Panc1 (cell line): ENCODE measurements at regions not wholly inside any gene's neighbourhood (a gene's known extent, or its start where the extent isn't known, plus 50 kb on each side); places are given as distances from the start of the nearest gene placed in this dataset.

Source experiments
- ATAC-seq: fragments of 200-7000 bp; cut with Tn5 transposase; 2 replicates; pipeline ENCODE4 v1.9.1; 2020; ENCODE audit warnings: mild to moderate bottlenecking, moderate library complexity
- BruUV-seq: library from RNA; stranded (reverse); fragments of 400-500 nt; replicated peaks from 2 replicates; lab custom pipeline; 2021; lab: Mats Ljungman, UMichigan
- CTCF ChIA-PET: fragments of 300-600 bp; sonication (Branson Sonifier 250); formaldehyde crosslinking; loops from one replicate; lab custom pipeline; 2022; ENCODE audit warnings: antibody characterized with exemption; lab: Charles Lee
- POLR2A ChIA-PET: fragments of 300-600 bp; sonication (Branson Sonifier 250); formaldehyde crosslinking; loops from one replicate; lab custom pipeline; 2022; ENCODE audit warnings: antibody characterized with exemption; lab: Charles Lee
- DNase-seq: peaks from one replicate; pipeline ENCODE4 v3.0.0-alpha.2; 2010; ENCODE audit warnings: low read depth, low spot score
- H3K27ac ChIP-seq: 2 replicates; pipeline ENCODE4 v1.5.1; 2011; ENCODE audit warnings: mild to moderate bottlenecking, low read length, inconsistent platforms
- H3K27me3 ChIP-seq: fragments of 200-500 bp; sonication (Bioruptor generic); 2 replicates; pipeline ENCODE4 v1.6.0; 2014; ENCODE audit warnings: low read length, inconsistent platforms; ENCODE audit not compliant: control insufficient read depth, insufficient read depth
- H3K36me3 ChIP-seq: fragments of 200-500 bp; sonication (Bioruptor generic); 2 replicates; pipeline ENCODE4 v1.5.1; 2014; ENCODE audit warnings: inconsistent platforms, mild to moderate bottlenecking, low read length, moderate library complexity; ENCODE audit not compliant: control insufficient read depth, insufficient read depth
- H3K4me1 ChIP-seq: 2 replicates; pipeline ENCODE4 v1.5.1; 2011; ENCODE audit warnings: inconsistent platforms, mild to moderate bottlenecking, low read length, moderate library complexity; ENCODE audit not compliant: control insufficient read depth, insufficient read depth
- H3K4me3 ChIP-seq, 2 experiments: 2 replicates each; pipeline ENCODE4 v1.5.1; 2011 to 2012; ENCODE audit warnings: low read depth in 2 of 2, low read length in 2 of 2, mild to moderate bottlenecking in 2 of 2, inconsistent platforms in 1 of 2, moderate library complexity in 1 of 2
- H3K9me3 ChIP-seq: fragments of 200-500 bp; sonication (Bioruptor generic); 2 replicates; pipeline ENCODE4 v1.5.1; 2014; ENCODE audit warnings: low read depth, mild to moderate bottlenecking, inconsistent platforms, low read length, moderate library complexity; ENCODE audit not compliant: control insufficient read depth, insufficient read depth
- CTCF ChIP-seq: fragments of 450-650 bp; IDR thresholded peaks from 2 replicates; pipeline ENCODE4 v1.5.1; 2017; ENCODE audit warnings: mild to moderate bottlenecking
- POLR2AphosphoS5 ChIP-seq: IDR thresholded peaks from 2 replicates; pipeline ENCODE4 v1.6.1; 2012; ENCODE audit warnings: mild to moderate bottlenecking, low read depth, low read length, moderate library complexity
- REST ChIP-seq, 2 experiments: IDR thresholded peaks; 2 replicates each; pipeline ENCODE4 v1.6.1; 2011 to 2012; ENCODE audit warnings: low read depth in 2 of 2, control low read depth in 1 of 2, low read length in 1 of 2, mild to moderate bottlenecking in 1 of 2, moderate library complexity in 1 of 2; ENCODE audit not compliant: insufficient read depth in 1 of 2
- SIN3A ChIP-seq: IDR thresholded peaks from 2 replicates; pipeline ENCODE4 v1.6.1; 2012; ENCODE audit warnings: low read depth, mild to moderate bottlenecking, low read length, moderate library complexity, borderline replicate concordance; ENCODE audit not compliant: insufficient read depth
- TCF7L2 ChIP-seq: IDR thresholded peaks from 2 replicates; pipeline ENCODE4 v1.6.1; 2011; ENCODE audit warnings: mild to moderate bottlenecking, low read depth, low read length, inconsistent platforms
- in situ Hi-C: cut with HindIII; loops from 2 replicates; pipeline ENCODE4 v1.10.0; 2016; ENCODE audit warnings: low sequenced_read_pairs, low pct_unique_long_range_greater_than_20kb
- intact Hi-C: fragments of 100-400 bp; cut with micrococcal nuclease; formaldehyde crosslinking; loops from one replicate; pipeline ENCODE4 v1.10.0; 2022; ENCODE audit not compliant: unreplicated experiment

GRCh38 chr11:127803755-127804154 lies 783.6 kb downstream of the ETS1 start:
- POLR2A ChIA-PET: no interaction called here

GRCh38 chr11:127800989-127801688 lies 786.2 kb downstream of the ETS1 start:
- no TSS peak for BruUV-seq
- Histone ChIP-seq H3K9me3 (no peaks in the 10 kb centered on the region), H3K4me1 (no peaks in the 10 kb centered on the region), H3K36me3 (no peaks in the 10 kb centered on the region), H3K27me3 (no peaks in the 10 kb centered on the region), H3K27ac (no peak overlapping the region), H3K4me3 (no peak overlapping the region)
- TF ChIP-seq POLR2AphosphoS5 (no peak), REST (IDR thresholded peaks at IDR 0.05; ENCODE audit: insufficient read depth in 1 of 2, low read depth in 2 of 2, low read length in 1 of 2) (no peak), SIN3A (no peak), TCF7L2 (no peak), CTCF (no peak)
- ATAC-seq: no peak
- intact Hi-C loops: no loop called here
- CTCF ChIA-PET: no interaction called here
- POLR2A ChIA-PET: no interaction called here
- no peak for DNase-seq
- in situ Hi-C loops: no loop called here

More at GRCh38 chr11:127803755-127804154, 783.6 kb downstream of the ETS1 start:
- intact Hi-C loops (no loop called here), in situ Hi-C loops (no loop called here)
- Histone ChIP-seq H3K27ac (no peak overlapping the region), H3K4me1 (no peaks in the 10 kb centered on the region), H3K9me3 (no peaks in the 10 kb centered on the region), H3K36me3 (no peaks in the 10 kb centered on the region), H3K4me3 (no peak overlapping the region), H3K27me3 (no peaks in the 10 kb centered on the region)
- BruUV-seq: no TSS peak
- ATAC-seq: no peak
- no peak for DNase-seq
- TF ChIP-seq SIN3A: no peak
- TF ChIP-seq CTCF: no peak
- no peak for TF ChIP-seq TCF7L2
- no peak for TF ChIP-seq POLR2AphosphoS5
- no peak for TF ChIP-seq REST (IDR thresholded peaks at IDR 0.05; ENCODE audit: insufficient read depth in 1 of 2, low read depth in 2 of 2, low read length in 1 of 2)
- CTCF ChIA-PET: no interaction called here
